K562 (cell line): ENCODE measurements at regions not wholly inside any gene's neighbourhood (a gene's known extent, or its start where the extent isn't known, plus 50 kb on each side); places are given as distances from the start of the nearest gene placed in this dataset.

ENCODE experiments used
- BRF1 ChIP-seq: IDR thresholded peaks from 3 replicates; pipeline ENCODE4 v1.6.1; 2011; ENCODE audit warnings: borderline replicate concordance, mild to moderate bottlenecking; ENCODE audit not compliant: insufficient read length; ENCODE audit errors: extremely low read depth
- CBX1 ChIP-seq: sonication (generic); IDR thresholded peaks from 2 replicates; pipeline ENCODE4 v1.6.1; 2016; ENCODE audit warnings: antibody characterized with exemption, low read depth, mild to moderate bottlenecking
- FOXM1 ChIP-seq, 2 experiments: fragments of 450-650 bp in 1 of 2; sonication (generic) in 1 of 2; formaldehyde crosslinking in 1 of 2; IDR thresholded peaks; 2 replicates each; pipeline versions ENCODE4 v1.6.1 to v1.9.0; 2017 to 2022; ENCODE audit warnings: low read depth in 2 of 2, mild to moderate bottlenecking in 2 of 2, missing genetic modification reagents in 1 of 2, moderate library complexity in 1 of 2
- GATA2 ChIP-seq: sonication (generic); formaldehyde crosslinking; IDR thresholded peaks from 2 replicates; pipeline ENCODE4 v1.4.0; 2020; ENCODE audit warnings: mild to moderate bottlenecking, missing genetic modification reagents
- MAFK ChIP-seq: IDR thresholded peaks from 2 replicates; pipeline ENCODE4 v1.6.1; 2011; ENCODE audit warnings: low read length, improper control_type of control experiment
- NFIC ChIP-seq: fragments of 450-650 bp; IDR thresholded peaks from 2 replicates; pipeline ENCODE4 v1.6.1; 2017; ENCODE audit warnings: mild to moderate bottlenecking, inconsistent platforms
- NR2C1 ChIP-seq, 2 experiments: fragments of 450-650 bp; IDR thresholded peaks; 2 replicates each; pipeline ENCODE4 v1.6.1; 2017; ENCODE audit warnings: mild to moderate bottlenecking in 2 of 2, antibody characterized with exemption in 1 of 2, inconsistent platforms in 1 of 2, missing compliant biosample characterization in 1 of 2, missing genetic modification characterization in 1 of 2
- OTX1 ChIP-seq: fragments of 450-650 bp; formaldehyde crosslinking; IDR thresholded peaks from 2 replicates; pipeline ENCODE4 v1.4.0; 2022; ENCODE audit warnings: mild to moderate bottlenecking
- POLR2B ChIP-seq: fragments of 450-650 bp; IDR thresholded peaks from 2 replicates; pipeline ENCODE4 v1.6.1; 2018; ENCODE audit warnings: low read depth; ENCODE audit not compliant: partially characterized antibody
- POLR3G ChIP-seq: IDR thresholded peaks from 2 replicates; pipeline ENCODE4 v1.6.1; 2011; ENCODE audit not compliant: insufficient read length, insufficient replicate concordance; ENCODE audit errors: extremely low read depth
- RB1 ChIP-seq: fragments of 450-650 bp; IDR thresholded peaks from 2 replicates; pipeline ENCODE4 v1.6.1; 2017; ENCODE audit warnings: low read depth, mild to moderate bottlenecking
- RBBP5 ChIP-seq: fragments of 200-600 bp; sonication (generic); IDR thresholded peaks from 2 replicates; pipeline ENCODE4 v1.6.1; 2012; ENCODE audit warnings: borderline replicate concordance, mild to moderate bottlenecking, low read length, control low read depth, inconsistent platforms; ENCODE audit not compliant: insufficient read depth, poor library complexity, severe bottlenecking
- SREBF1 ChIP-seq: fragments of 150-350 bp; IDR thresholded peaks from 2 replicates; pipeline ENCODE4 v1.6.1; 2014; ENCODE audit warnings: antibody characterized with exemption, low read depth, low read length, borderline replicate concordance
- SRF ChIP-seq, 2 experiments: fragments of 250-450, 450-650 bp in 1 of 2; sonication (Bioruptor Pico) in 1 of 2; sonication (generic) in 1 of 2; formaldehyde crosslinking; IDR thresholded peaks; 2 replicates each; pipeline versions ENCODE4 v1.5.0 to v1.5.1; 2020 to 2022; ENCODE audit warnings: mild to moderate bottlenecking in 1 of 2, missing genetic modification reagents in 1 of 2
- STAG1 ChIP-seq: sonication (generic); formaldehyde crosslinking; IDR thresholded peaks from 2 replicates; pipeline ENCODE4 v1.5.0; 2020; ENCODE audit warnings: missing genetic modification reagents, borderline replicate concordance
- THRAP3 ChIP-seq: fragments of 450-650 bp; IDR thresholded peaks from 2 replicates; pipeline ENCODE4 v1.6.1; 2016; ENCODE audit warnings: mild to moderate bottlenecking, inconsistent platforms, borderline replicate concordance
- TSC22D4 ChIP-seq: fragments of 450-650 bp; IDR thresholded peaks from 2 replicates; pipeline ENCODE4 v1.6.1; 2016; ENCODE audit warnings: missing genetic modification characterization, missing biosample characterization, control low read depth
- ZBTB8A ChIP-seq: fragments of 450-650 bp; IDR thresholded peaks from 2 replicates; pipeline ENCODE4 v1.6.1; 2018; ENCODE audit warnings: mild to moderate bottlenecking, moderate library complexity; ENCODE audit not compliant: partially characterized antibody
- ZC3H4 ChIP-seq: sonication (generic); formaldehyde crosslinking; IDR thresholded peaks from 2 replicates; pipeline ENCODE4 v1.9.0; 2021; ENCODE audit warnings: missing genetic modification reagents, borderline replicate concordance
- ZNF24 ChIP-seq: fragments of 450-650 bp; IDR thresholded peaks from 2 replicates; pipeline ENCODE4 v1.6.1; 2016
- ZNF518B ChIP-seq: fragments of 250-450 bp; sonication (Bioruptor Pico); IDR thresholded peaks from 2 replicates; pipeline ENCODE4 v1.5.0; 2021; ENCODE audit warnings: mild to moderate bottlenecking, moderate library complexity
- ZNF586 ChIP-seq: fragments of 450-650 bp; formaldehyde crosslinking; conservative IDR thresholded peaks from 2 replicates; pipeline ENCODE4 v1.4.0; 2020; ENCODE audit warnings: mild to moderate bottlenecking, moderate library complexity
- ZNF785 ChIP-seq: fragments of 250-450 bp; sonication (Bioruptor Pico); IDR thresholded peaks from 2 replicates; pipeline ENCODE4 v1.4.0; 2020; ENCODE audit warnings: mild to moderate bottlenecking
- ZNF830 ChIP-seq: fragments of 250-450 bp; sonication (Bioruptor Pico); IDR thresholded peaks from 2 replicates; pipeline ENCODE4 v1.5.0; 2021; ENCODE audit warnings: mild to moderate bottlenecking
- TF ChIP-seq, protein P1 (sequence below): fragments of 450-650 bp; conservative IDR thresholded peaks from 2 replicates; pipeline ENCODE4 v1.6.1; 2016; ENCODE audit warnings: missing genetic modification characterization, low read depth, mild to moderate bottlenecking, control low read depth, missing compliant biosample characterization

GRCh38 chr6:105896052-105896820, 189.9 kb upstream of the PRDM1 start (continued):
- peak; percentile 85; the same call in 1 of the 2 replicates for TF ChIP-seq FOXM1 (IDR thresholded peaks at IDR 0.05; ENCODE audit: low read depth)
- TF ChIP-seq FOXM1 (CRISPR knock-in tag; IDR thresholded peaks at IDR 0.05; ENCODE audit: low read depth): no peak
- TF ChIP-seq ZNF586 (CRISPR knock-in tag): no peak
- no peak for TF ChIP-seq ZNF518B (CRISPR knock-in tag)
- TF ChIP-seq ZBTB8A: no peak
- TF ChIP-seq, protein P1, sequence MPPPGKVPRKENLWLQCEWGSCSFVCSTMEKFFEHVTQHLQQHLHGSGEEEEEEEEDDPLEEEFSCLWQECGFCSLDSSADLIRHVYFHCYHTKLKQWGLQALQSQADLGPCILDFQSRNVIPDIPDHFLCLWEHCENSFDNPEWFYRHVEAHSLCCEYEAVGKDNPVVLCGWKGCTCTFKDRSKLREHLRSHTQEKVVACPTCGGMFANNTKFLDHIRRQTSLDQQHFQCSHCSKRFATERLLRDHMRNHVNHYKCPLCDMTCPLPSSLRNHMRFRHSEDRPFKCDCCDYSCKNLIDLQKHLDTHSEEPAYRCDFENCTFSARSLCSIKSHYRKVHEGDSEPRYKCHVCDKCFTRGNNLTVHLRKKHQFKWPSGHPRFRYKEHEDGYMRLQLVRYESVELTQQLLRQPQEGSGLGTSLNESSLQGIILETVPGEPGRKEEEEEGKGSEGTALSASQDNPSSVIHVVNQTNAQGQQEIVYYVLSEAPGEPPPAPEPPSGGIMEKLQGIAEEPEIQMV (tag): no peak
- TF ChIP-seq NFIC: peak; percentile 54
- no peak for TF ChIP-seq BRF1
- no peak for TF ChIP-seq SRF (CRISPR knock-in tag; IDR thresholded peaks at IDR 0.05)
- TF ChIP-seq OTX1 (CRISPR knock-in tag): no peak
- TF ChIP-seq ZNF830 (CRISPR knock-in tag): no peak
- no peak for TF ChIP-seq ZC3H4 (CRISPR knock-in tag)
- TF ChIP-seq SREBF1: no peak
- no peak for TF ChIP-seq MAFK
- no peak for TF ChIP-seq RB1
- no peak for TF ChIP-seq CBX1
- TF ChIP-seq POLR3G: no peak
- TF ChIP-seq GATA2 (CRISPR knock-in tag): peak; percentile 92
- TF ChIP-seq RBBP5: no peak
- TF ChIP-seq THRAP3: no peak
- TF ChIP-seq ZNF785 (CRISPR knock-in tag): no peak
- TF ChIP-seq STAG1 (CRISPR knock-in tag): no peak
- TF ChIP-seq ZNF24: no peak
- no peak for TF ChIP-seq POLR2B
- TF ChIP-seq TSC22D4 (tag): no peak
- TF ChIP-seq NR2C1 (IDR thresholded peaks at IDR 0.05): no peak
- peak; percentile 56; the same call in 1 of the 2 replicates for TF ChIP-seq NR2C1 (tag; IDR thresholded peaks at IDR 0.05)
